ACHN (cell line): ENCODE measurements at regions not wholly inside any gene's neighbourhood (a gene's known extent, or its start where the extent isn't known, plus 50 kb on each side); places are given as distances from the start of the nearest gene placed in this dataset.
"Not testable (repeated sequence)": the region's sequence is repeated elsewhere in the genome, so short reads cannot be mapped to it uniquely, and the experiment has no call there.

Experiments used
- DNase-seq: peaks from one replicate; pipeline ENCODE4 v3.0.0-alpha.2; 2015
- in situ Hi-C: cut with HindIII; loops from 2 replicates; pipeline ENCODE4 v1.10.0; 2017; ENCODE audit warnings: low sequenced_read_pairs, low pct_ligation_motif_present, low pct_unique_long_range_greater_than_20kb

DNA sequence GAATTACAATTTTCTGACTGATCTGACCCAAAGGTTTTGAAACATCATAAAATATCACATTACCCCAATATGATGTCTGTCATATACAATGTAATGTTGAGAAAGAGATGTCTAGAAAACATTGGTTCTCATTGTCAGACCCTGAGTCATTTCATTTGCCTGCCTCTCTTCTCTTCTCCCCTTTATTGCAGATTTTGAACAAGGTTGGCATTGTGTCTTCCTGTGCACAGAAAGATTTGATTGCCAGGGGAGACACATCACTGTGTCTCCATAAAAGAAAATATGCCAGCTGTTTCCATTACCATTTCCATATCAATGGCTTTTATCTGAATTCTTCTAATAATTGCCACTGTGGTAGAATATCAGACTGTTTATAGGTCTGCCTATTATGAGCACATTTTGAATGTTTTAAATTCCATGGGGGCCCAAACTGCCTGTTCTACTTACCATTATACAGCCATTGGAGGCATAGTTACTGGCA, 65.6 kb downstream of the IFI44 start:
- DNase-seq, result no peak

DNA sequence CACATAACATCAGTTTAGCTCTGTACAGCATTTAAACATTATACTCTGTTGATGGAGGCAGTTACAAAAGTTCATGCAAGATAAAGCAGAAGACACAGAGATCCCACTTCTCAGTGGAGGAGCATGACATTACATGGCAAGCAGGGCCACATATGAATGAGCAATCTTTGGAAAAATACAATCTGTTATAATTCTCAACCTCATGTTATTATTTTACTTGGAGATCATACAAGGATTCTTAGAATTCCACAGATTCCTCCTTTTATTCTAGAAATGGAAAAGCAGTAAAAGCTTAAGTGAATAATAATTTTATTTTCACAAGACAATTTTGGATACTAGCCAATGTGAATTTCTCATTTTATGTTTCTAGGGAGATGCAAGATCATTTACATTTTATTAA, 66.6 kb downstream of the IFI44 start:
- in situ Hi-C loops, result no loop called here
- no peak for DNase-seq

More for the DNA sequence above, 65.6 kb downstream of the IFI44 start:
- in situ Hi-C loops, result no loop called here

DNA sequence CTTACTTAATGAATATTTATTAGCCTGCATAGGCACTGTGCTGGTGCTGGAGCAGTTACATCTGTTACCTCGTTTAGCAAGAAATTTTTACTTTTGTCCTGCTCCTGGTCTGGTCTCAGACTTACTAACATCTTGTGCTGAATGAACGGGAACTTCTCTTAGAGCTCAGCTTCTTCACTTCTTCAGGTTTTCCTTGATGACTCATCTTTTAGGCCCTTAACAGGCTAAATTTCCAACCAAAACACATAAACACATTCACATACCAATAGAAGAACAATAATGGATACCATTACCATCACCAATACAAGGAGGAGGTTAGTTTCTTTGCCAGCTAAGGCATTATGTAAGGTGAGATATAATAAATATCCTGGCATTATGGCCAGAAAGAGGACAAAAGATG, 68.9 kb downstream of the IFI44 start:
- no peak for DNase-seq
- in situ Hi-C loops, result no loop called here

DNA sequence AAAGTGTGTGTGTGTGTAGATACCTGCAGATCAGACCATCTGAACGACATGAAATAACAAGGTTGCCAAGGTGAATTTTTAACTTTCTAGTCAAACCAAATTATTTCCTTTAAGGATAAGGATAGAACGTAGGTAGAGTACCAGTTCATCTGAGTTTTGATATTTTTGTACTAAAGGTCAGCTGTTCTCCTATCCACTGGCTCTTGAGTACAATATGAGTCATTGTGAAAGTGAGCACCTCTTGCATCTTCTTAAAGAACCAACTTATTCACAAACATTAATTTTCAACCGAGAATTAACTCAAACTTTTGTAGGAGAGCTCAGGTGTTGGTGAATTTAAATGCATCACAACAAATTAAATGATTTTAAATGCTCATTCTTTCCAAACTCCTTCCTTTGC, 71.5 kb downstream of the IFI44 start:
- in situ Hi-C loops, result no loop called here
- no peak for DNase-seq

DNA sequence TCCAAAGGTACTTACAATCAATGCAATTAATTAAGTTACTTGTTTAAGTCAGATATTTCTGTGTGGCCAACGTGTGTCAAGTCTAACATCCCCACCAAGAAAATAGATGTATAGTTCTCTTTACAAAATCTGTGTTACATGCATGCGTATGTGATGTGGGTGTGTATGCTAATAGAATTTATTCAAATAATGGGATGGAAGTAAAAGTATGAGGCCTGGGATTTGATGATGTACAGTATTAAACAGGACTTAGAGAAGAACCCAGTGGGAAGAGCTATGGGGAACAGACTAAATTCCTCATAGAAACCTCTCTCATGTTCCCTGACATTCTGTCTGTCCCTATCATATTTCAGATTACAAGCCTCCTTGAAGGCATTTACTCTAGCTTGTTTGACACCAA, 72.5 kb downstream of the IFI44 start:
- DNase-seq, result no peak
- in situ Hi-C loops, result no loop called here

DNA sequence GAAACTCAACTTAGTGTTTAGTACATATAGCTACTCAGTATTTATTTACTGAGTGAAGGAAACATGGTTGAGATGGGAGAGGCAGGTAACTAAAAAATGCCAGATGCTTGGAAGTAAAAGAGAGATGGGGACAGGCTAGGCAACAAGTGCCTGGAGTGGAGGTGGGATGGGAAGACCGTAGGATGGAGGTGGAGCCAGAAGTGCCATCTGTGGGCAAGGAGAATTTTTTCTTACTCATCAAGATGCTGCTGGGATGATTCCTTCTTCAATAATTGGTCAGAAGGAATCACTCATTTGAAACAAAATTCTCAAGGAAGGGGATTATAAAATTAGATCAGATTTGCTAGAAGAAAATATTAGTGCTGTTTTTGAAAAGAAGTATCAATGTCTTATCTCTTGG, 72.9 kb downstream of the IFI44 start:
- in situ Hi-C loops, result no loop called here
- DNase-seq, result no peak

DNA sequence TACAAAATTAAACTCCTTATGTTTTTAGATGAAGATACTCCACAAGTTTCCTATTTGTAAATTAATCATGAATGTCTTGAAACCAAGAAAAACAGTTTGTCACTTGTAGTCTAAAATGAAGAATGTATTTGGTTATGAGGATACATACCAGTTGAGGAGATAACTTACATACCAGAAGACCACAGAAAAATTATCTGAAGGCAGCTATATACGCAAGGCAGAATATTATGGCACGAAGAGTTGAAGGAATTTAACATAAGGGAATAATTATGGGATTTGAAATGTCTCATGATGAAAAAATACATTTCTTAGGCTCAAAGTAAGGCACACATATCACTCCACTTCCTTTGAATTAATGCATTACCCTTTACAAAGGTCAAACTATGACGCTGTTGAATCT, 73.3 kb downstream of the IFI44 start:
- in situ Hi-C loops, result no loop called here
- DNase-seq, result no peak

DNA sequence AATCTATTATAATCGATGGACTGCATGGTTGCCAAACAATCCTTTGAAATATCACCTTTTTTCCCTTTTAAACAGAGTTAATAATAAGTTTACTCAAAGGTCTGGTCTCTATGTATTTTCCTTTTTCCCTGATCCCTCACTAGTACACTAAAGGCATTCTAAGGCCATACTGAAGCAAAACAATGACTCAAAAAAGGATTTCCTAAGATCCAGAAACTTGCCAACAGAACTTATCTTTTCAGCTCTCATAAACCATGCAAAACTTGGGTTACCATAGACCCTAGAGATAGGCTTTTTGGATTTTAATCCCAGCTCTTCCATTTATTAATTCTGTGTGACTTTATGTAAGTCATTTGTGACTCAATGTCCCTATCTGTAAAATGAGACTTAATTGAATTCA, 77.1 kb downstream of the IFI44 start:
- no peak for DNase-seq
- in situ Hi-C loops, result no loop called here

DNA sequence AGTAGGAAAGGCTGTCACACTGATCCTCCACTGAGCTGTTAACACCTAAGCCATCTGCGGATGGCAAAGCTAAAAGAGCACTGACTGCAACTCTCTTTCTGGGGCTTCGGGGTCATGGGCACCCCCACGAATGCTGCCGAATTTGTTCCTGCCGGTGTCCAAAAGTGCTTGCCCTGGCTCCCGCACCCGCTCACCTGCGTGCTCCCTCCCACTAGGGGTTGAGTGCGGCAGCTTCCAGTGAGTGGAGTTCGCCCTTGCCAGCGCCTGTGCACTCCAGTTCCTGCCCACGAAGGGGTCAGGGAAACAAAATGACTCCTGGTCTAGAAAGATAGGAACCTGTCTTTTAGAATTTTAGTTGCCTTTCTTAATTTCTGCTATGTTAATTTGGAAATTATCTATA, 78.7 kb downstream of the IFI44 start:
- in situ Hi-C loops, result no loop called here
- no peak for DNase-seq

DNA sequence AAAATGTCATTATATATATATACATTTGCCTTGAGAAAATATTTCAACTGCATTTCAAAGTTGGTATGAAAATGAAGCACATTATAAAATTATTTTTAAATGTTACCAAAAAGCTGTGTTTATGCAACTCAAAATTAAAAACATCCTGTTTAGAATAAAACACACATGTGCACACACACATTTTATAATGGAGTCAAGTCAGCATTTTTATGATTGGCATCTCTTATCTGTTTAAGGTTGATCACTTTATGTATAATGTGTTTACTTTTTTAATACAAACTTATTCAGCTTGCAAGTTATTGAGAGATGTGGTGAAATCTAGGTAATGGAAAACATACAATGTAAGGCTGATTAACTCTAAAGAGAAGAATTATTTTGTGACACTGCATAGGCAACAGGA, 80.4 kb downstream of the IFI44 start:
- no peak for DNase-seq
- in situ Hi-C loops, result no loop called here

DNA sequence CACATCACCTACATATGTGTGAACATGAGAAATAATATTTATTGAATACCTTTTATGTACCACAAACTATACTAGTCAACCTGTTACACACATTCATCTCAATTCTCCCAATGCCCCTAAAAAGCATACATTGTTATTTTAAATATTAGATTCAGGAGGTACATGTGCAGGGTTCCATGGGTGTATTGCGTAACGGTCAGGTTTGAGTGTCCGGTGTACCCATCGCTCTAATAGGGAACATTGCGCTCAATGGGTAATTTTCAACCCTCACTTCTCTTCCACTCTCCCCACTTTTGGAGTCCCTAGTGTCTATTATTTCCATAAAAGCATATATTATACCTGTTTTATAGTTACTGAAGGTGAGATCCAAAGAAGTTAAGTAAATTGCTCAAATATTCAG, 82.0 kb downstream of the IFI44 start:
- in situ Hi-C loops, result no loop called here
- DNase-seq, result no peak

DNA sequence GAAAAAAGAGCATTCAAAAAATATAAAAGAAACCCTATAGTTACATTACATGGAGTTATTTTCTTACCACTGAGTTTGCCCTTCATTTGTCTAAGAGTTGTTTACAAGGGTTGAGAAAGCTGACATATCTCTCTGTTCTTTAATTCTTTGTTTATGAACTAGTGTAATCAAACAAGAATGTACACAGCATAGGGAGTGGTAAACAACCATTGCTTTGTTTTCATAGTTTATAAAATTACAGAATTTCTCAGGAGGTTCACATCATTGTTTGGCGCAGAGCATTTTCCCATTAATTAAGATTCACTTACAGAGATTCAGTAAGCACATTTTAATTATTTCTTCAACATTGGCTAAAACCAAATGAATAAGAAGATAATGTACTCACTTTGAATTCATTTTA, 87.6 kb downstream of the IFI44 start:
- DNase-seq, result no peak
- in situ Hi-C loops, result no loop called here

DNA sequence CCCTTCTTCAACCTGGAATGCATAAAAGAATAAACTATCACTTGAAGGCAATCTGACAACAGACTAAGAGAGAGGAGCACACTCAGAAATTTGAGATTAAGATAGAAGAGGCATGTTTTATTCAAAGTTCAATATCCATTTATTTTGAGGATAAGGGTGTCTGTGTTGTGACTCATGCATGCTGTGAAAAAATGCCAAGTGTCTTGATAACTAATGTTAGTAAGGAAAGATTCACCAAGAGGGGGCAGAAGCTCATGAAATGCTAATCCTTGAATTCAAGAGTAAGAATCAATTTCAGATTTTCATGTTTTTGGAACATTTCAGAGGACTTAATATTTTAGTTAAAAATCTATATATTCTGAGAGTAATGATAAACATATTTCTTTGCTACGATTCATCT, 94.0 kb downstream of the IFI44 start:
- in situ Hi-C loops, result no loop called here
- DNase-seq, result peak; percentile 38

DNA sequence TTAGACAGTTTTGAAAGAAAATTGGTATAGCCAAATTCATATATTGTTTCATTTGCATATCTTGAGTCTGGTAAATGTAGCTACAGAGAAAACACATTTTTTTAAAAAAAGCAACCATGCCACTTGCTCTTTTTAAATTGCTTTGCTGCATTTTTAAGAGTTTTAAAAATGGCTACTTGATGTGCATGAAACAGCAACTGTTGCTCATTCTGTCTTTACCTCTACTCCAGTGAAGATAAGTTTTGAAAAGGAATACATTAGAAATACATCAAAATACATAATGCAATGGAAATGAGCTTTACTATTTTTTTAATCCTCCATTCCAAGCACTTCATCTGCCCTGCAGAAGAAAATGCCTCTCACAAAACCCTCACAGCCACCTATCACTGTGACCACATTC, 95.5 kb downstream of the IFI44 start:
- no peak for DNase-seq
- in situ Hi-C loops, result no loop called here

DNA sequence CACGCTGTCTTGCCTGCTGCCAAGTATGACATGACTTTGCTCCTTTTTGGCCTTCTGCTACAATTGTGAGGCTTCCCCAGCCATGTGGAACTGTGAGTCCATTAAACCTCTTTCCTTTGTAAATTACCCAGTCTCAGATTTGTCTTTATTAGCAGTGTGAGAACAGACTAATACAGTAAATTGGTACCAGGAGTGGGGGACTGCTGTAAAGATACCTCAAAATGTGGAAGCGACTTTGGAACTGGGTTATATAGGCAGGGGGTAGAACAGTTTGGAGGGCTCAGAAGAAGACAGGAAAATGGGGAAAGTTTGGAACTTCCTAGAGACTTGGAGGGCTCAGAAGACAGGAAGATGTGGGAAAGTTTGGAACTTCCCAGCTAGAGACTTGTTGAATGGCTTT, 104.0 kb downstream of the IFI44 start:
- DNase-seq, in situ Hi-C loops: not testable (repeated sequence)

DNA sequence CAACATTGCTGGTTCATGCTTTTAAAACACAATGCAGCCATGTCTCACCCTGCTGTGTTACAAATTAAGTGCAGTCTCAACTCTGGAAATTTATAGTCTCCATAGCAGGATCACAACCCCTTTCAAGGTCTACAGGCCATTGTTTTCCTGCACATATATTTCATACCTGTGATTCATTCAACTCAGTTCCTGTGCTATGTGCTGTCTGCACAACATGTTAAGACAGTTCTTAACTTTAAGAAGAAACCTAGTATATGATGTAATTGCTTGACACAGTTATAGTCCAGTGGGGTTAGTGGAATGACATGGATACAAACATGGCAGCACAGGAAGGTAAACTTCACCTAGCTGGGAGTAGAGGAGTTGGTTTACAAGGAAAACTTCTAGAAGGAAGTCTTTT, 106.4 kb downstream of the IFI44 start:
- in situ Hi-C loops, result no loop called here
- no peak for DNase-seq

DNA sequence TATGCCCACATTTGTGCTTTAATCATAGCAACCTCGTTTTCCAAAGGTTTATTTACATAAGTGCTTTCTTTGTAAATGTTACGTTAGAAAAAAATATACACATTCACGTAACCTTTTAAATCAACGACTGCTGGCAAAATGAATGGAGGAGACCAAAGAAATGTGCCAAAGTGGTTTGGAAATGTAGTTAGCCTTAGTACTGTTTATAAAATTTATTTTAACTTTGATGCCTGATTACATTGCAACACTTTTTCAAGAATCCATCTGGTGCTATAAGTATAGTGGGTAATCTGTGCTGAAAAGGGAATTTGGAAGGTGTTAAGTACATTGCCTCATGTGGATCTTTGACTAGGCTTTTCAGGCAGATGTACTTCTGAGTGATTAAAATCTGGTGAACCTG, 108.9 kb downstream of the IFI44 start:
- in situ Hi-C loops, result no loop called here
- DNase-seq, result no peak

DNA sequence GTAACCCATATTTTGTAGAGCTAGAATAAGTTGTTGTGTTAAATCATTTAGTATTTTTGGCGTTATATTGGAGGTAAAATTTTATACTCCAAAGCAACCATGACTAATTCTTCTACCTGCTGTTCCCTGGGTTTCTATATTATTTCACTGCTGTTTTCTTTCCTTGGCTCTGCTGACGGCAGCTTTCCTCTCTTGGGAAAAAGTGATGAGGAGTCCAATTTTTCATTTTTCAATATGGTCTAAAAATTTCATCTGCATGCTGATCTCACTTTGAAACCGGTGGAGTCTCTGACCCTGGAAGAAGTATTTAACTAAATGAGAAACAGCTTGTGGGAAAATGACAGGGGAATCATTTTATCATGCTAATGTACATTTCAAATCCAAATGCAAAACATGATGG, 110.2 kb downstream of the IFI44 start:
- DNase-seq, result no peak
- in situ Hi-C loops, result no loop called here

DNA sequence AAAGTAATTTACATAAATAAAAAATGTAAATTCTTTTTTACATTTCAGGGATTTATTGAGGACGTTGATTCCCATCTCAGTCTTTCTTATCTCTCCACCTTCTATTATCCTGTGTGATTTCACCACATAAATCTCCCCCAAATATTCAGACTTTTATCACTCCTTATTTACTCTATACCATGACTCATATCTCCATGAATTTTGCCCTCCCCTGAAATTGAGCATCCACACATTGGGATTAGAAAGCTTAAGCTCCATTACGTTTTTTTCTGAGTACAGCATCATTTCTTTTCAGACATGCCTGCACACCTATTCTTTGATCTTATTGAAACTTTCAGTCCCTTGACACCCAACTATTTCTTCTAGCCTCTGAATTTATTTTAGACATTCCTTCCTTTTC, 111.2 kb downstream of the IFI44 start:
- in situ Hi-C loops, result no loop called here
- DNase-seq, result no peak

DNA sequence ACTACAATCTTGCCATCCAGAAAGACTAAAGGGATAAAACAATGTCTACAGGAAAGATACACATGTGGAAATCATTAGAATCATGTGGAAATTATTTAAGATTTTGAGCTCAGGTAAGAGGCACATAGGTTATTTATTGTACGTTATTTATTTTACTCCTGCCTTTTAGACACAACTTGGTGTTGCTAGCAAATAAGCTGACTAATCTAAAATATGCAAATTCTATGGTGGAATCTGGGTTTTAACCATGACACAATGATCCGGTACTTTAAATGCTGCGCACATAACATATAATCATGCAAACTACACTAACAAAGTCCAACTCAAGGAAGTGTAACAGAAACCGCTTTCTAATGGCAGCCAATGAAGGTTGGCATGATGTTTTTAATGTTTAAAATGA, 112.5 kb downstream of the IFI44 start:
- DNase-seq, result no peak
- in situ Hi-C loops, result no loop called here

DNA sequence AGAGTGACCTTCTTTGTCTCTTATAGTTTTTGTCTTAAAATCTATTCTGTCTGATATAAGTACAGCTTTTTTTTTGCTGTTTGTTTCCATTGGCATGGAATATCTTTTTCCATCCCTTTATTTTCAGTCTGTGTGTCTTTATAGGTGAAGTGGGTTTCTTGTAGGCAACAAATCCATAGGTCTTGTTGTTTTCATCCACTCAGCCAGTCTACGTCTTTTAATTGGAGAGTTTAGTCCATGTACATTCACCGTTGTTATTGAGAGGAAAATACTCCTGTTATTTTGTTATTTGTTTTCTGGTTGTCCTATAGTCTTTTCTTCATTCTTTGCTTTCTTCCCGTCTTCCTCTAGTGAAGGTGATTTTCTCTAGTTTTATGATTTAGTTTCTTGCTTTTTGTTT, 115.9 kb downstream of the IFI44 start:
- no peak for DNase-seq
- in situ Hi-C loops, result no loop called here
